SK-N-SH treated with all-trans-retinoic acid at 6 μM for 48 hours (cell line): ENCODE measurements at regions not wholly inside any gene's neighbourhood (a gene's known extent, or its start where the extent isn't known, plus 50 kb on each side); places are given as distances from the start of the nearest gene placed in this dataset.

Source experiments
- ATAC-seq: fragments of 200-7000 bp; cut with Tn5 transposase; 3 replicates; pipeline ENCODE4 v1.9.1; 2020; ENCODE audit warnings: mild to moderate bottlenecking, moderate library complexity
- ARNTL ChIP-seq: fragments of 450-650 bp; formaldehyde crosslinking; IDR thresholded peaks from 2 replicates; pipeline ENCODE4 v1.5.0; 2020; ENCODE audit warnings: low read depth, mild to moderate bottlenecking, moderate library complexity, borderline replicate concordance
- BACH2 ChIP-seq: fragments of 250-450 bp; sonication (Bioruptor Pico); IDR thresholded peaks from 2 replicates; pipeline ENCODE4 v1.9.0; 2021; ENCODE audit warnings: mild to moderate bottlenecking, borderline replicate concordance
- CREB5 ChIP-seq: fragments of 250-450 bp; sonication (Bioruptor Pico); IDR thresholded peaks from 2 replicates; pipeline ENCODE4 v1.5.1; 2020; ENCODE audit warnings: low read depth, mild to moderate bottlenecking, moderate library complexity
- CSDC2 ChIP-seq: fragments of 250-450 bp; sonication (Bioruptor Pico); IDR thresholded peaks from 2 replicates; pipeline ENCODE4 v1.5.0; 2020; ENCODE audit warnings: mild to moderate bottlenecking, moderate library complexity
- CSRNP3 ChIP-seq: fragments of 250-450 bp; sonication (Bioruptor Pico); IDR thresholded peaks from 2 replicates; pipeline ENCODE4 v1.5.1; 2021; ENCODE audit warnings: mild to moderate bottlenecking, moderate library complexity
- GLIS3 ChIP-seq: fragments of 250-450 bp; sonication (Bioruptor Pico); IDR thresholded peaks from 2 replicates; pipeline ENCODE4 v1.5.0; 2020; ENCODE audit warnings: mild to moderate bottlenecking, moderate library complexity
- OSR1 ChIP-seq: fragments of 250-450 bp; sonication (Bioruptor Pico); IDR thresholded peaks from 2 replicates; pipeline ENCODE4 v1.8.0; 2022; ENCODE audit warnings: moderate library complexity, mild to moderate bottlenecking, inconsistent platforms
- PATZ1 ChIP-seq: fragments of 250-450 bp; sonication (Bioruptor Pico); IDR thresholded peaks from 2 replicates; pipeline ENCODE4 v1.8.0; 2020; ENCODE audit warnings: mild to moderate bottlenecking, moderate library complexity, borderline replicate concordance
- POU6F1 ChIP-seq: fragments of 250-450 bp; sonication (Bioruptor Pico); IDR thresholded peaks from 2 replicates; pipeline ENCODE4 v1.8.0; 2021; ENCODE audit warnings: low read depth, mild to moderate bottlenecking, moderate library complexity, borderline replicate concordance
- PPARA ChIP-seq: fragments of 250-450 bp; sonication (Bioruptor Pico); IDR thresholded peaks from 2 replicates; pipeline ENCODE4 v1.5.0; 2020; ENCODE audit warnings: mild to moderate bottlenecking, borderline replicate concordance
- RARB ChIP-seq: fragments of 250-450 bp; sonication (Bioruptor Pico); IDR thresholded peaks from 2 replicates; pipeline ENCODE4 v1.8.0; 2021; ENCODE audit warnings: mild to moderate bottlenecking, moderate library complexity
- TCF4 ChIP-seq: fragments of 250-450 bp; sonication (Bioruptor Pico); IDR thresholded peaks from 2 replicates; pipeline ENCODE4 v1.8.0; 2021; ENCODE audit warnings: mild to moderate bottlenecking, moderate library complexity, borderline replicate concordance
- TOX ChIP-seq: fragments of 250-450 bp; sonication (Bioruptor Pico); IDR thresholded peaks from 2 replicates; pipeline ENCODE4 v1.8.0; 2021; ENCODE audit warnings: mild to moderate bottlenecking, moderate library complexity, borderline replicate concordance
- TSHZ2 ChIP-seq: fragments of 250-450 bp; sonication (Bioruptor Pico); IDR thresholded peaks from 2 replicates; pipeline ENCODE4 v1.5.0; 2020; ENCODE audit warnings: mild to moderate bottlenecking, moderate library complexity
- ZC3H10 ChIP-seq: fragments of 250-450 bp; sonication (Bioruptor Pico); IDR thresholded peaks from 2 replicates; pipeline ENCODE4 v1.5.1; 2021; ENCODE audit warnings: mild to moderate bottlenecking, moderate library complexity
- ZFP3 ChIP-seq: fragments of 250-450 bp; sonication (Bioruptor Pico); IDR thresholded peaks from 2 replicates; pipeline ENCODE4 v1.5.0; 2020; ENCODE audit warnings: mild to moderate bottlenecking, moderate library complexity
- ZFP30 ChIP-seq: fragments of 450-650 bp; formaldehyde crosslinking; IDR thresholded peaks from 2 replicates; pipeline ENCODE4 v1.5.0; 2022; ENCODE audit warnings: mild to moderate bottlenecking, moderate library complexity
- ZNF565 ChIP-seq: fragments of 450-650 bp; formaldehyde crosslinking; conservative IDR thresholded peaks from 2 replicates; pipeline ENCODE4 v1.5.0; 2020; ENCODE audit warnings: low read depth, mild to moderate bottlenecking, moderate library complexity
- ZNF70 ChIP-seq: fragments of 450-650 bp; formaldehyde crosslinking; IDR thresholded peaks from 2 replicates; pipeline ENCODE4 v1.5.0; 2020; ENCODE audit warnings: mild to moderate bottlenecking, moderate library complexity
- ZNF8 ChIP-seq: fragments of 450-650 bp; formaldehyde crosslinking; IDR thresholded peaks from 2 replicates; pipeline ENCODE4 v1.5.0; 2020; ENCODE audit warnings: mild to moderate bottlenecking, moderate library complexity

GRCh38 chr5:126015235-126016181 lies 407.7 kb upstream of the GRAMD2B start:
- ATAC-seq: no peak
- TF ChIP-seq CSRNP3 (CRISPR knock-in tag) (no peak), GLIS3 (CRISPR knock-in tag) (no peak), ZNF8 (CRISPR knock-in tag) (no peak), PATZ1 (no peak), PPARA (CRISPR knock-in tag) (no peak), BACH2 (CRISPR knock-in tag) (no peak), ZC3H10 (CRISPR knock-in tag) (no peak), TCF4 (CRISPR knock-in tag) (no peak), ARNTL (CRISPR knock-in tag) (no peak), ZFP3 (CRISPR knock-in tag) (no peak)

- no peak for ATAC-seq
- TF ChIP-seq ZNF565 (CRISPR knock-in tag) (no peak), CREB5 (CRISPR knock-in tag) (no peak), ZFP30 (CRISPR knock-in tag) (no peak), ZFP3 (CRISPR knock-in tag) (no peak)
Measured at GRCh38 chr5:126016256-126016655, 407.0 kb upstream of the GRAMD2B start.

- ATAC-seq: no peak
- TF ChIP-seq ZNF8 (CRISPR knock-in tag) (no peak), POU6F1 (CRISPR knock-in tag) (no peak), ZFP3 (CRISPR knock-in tag) (no peak), ZNF70 (no peak), GLIS3 (CRISPR knock-in tag) (no peak), TOX (CRISPR knock-in tag) (no peak), PPARA (CRISPR knock-in tag) (no peak), ARNTL (CRISPR knock-in tag) (no peak), OSR1 (CRISPR knock-in tag) (no peak), CSDC2 (CRISPR knock-in tag) (no peak), RARB (CRISPR knock-in tag) (no peak), PATZ1 (no peak), ZC3H10 (CRISPR knock-in tag) (no peak)
Measured at GRCh38 chr5:126017096-126017495, 406.1 kb upstream of the GRAMD2B start.

- no peak for ATAC-seq
- TF ChIP-seq TCF4 (CRISPR knock-in tag): no peak
- no peak for TF ChIP-seq ZC3H10 (CRISPR knock-in tag)
- no peak for TF ChIP-seq RARB (CRISPR knock-in tag)
- TF ChIP-seq ZFP3 (CRISPR knock-in tag): no peak
- TF ChIP-seq CSRNP3 (CRISPR knock-in tag): no peak
- no peak for TF ChIP-seq TSHZ2 (CRISPR knock-in tag)
- TF ChIP-seq ZNF70: no peak
- no peak for TF ChIP-seq ARNTL (CRISPR knock-in tag)
- no peak for TF ChIP-seq ZNF8 (CRISPR knock-in tag)
Measured at GRCh38 chr5:126020770-126021169, 402.4 kb upstream of the GRAMD2B start.
